ENCODE measurements at regions not wholly inside any gene's neighbourhood (a gene's known extent, or its start where the extent isn't known, plus 50 kb on each side); places are given as distances from the start of the nearest gene placed in this dataset.
"Not testable (repeated sequence)": the region's sequence is repeated elsewhere in the genome, so short reads cannot be mapped to it uniquely, and the experiment has no call there.

GRCh38 chr9:71587576-71588362, 180.5 kb downstream of the CEMIP2 start:
- peak; percentile 64 for DNase-seq

GRCh38 chr9:71583792-71584191, 184.5 kb downstream of the CEMIP2 start:
- DNase-seq = no peak

GRCh38 chr9:71582347-71582746, 186.0 kb downstream of the CEMIP2 start:
- DNase-seq = no peak

GRCh38 chr9:71581101-71581500, 187.2 kb downstream of the CEMIP2 start:
- no peak for DNase-seq

- DNase-seq = no peak
Observed at GRCh38 chr9:71571186-71571585, 197.1 kb downstream of the CEMIP2 start.

GRCh38 chr9:71567890-71568289, 200.4 kb downstream of the CEMIP2 start:
- DNase-seq = no peak

GRCh38 chr9:71562140-71562539, 206.2 kb downstream of the CEMIP2 start:
- no peak for DNase-seq

DNA sequence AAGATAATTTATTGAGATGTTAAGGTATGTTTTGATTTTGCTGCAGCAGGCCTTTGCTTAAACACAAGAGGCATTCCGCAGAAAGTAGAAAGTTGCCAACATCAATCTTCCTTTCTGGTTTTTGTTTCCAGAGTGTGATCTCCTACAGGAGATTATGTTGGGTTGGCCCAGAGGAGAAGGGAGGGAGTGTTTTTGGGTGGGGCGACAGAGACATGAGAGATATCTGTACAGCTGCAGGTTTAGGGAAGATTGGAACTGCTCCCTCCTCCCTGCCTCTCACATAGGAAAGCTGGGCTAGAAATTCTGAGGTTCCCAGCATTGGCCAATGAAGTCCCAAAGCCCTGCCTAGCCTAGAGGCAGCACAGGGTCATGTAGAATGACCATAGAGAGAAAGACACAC, 211.0 kb downstream of the CEMIP2 start:
- no peak for DNase-seq

- DNase-seq = peak; percentile 68
Observed at GRCh38 chr9:71552480-71552879, 215.8 kb downstream of the CEMIP2 start.

- DNase-seq = no peak
Observed at GRCh38 chr9:71549023-71549422, 219.3 kb downstream of the CEMIP2 start.

DNA sequence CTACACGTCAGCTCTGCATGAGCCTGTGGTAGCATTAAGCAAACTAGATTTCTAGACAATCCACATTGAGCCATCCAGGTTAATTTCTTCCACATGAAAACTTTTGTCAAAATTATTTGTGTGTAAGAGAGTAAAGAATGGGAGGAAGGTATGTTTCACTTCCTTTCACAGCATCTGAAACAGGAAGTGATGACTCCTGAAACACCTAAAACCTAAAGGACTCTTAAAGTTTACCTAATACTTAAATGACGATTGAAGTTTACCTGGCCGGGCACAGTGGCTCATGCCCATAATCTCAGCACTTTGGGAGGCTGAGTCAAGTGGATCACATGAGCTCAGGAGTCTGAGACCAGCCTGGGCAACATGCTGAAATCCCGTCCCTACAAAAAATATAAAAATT, 223.8 kb downstream of the CEMIP2 start:
- DNase-seq = no peak

GRCh38 chr9:71541436-71541835, 226.9 kb downstream of the CEMIP2 start:
- DNase-seq = no peak

GRCh38 chr9:71524996-71525580, 243.2 kb downstream of the CEMIP2 start:
- DNase-seq = no peak

DNA sequence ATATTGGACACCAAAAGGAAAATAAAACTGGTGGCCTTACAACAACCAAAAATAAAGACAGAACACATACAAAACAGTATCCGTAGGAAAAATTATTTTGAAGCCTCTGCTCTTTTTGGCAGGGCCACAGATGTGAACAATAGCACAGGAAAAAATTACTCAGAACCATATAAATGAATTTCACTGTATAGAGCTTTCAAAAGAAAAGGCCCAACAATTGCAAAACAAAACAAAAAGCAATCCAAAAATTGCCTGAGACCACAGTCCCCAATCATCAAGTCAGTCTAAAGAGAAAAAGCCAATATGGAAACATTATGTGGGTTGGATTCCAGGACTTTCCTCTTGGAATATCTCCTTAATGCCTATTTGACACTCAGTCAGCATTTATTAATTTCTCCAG, 243.8 kb downstream of the CEMIP2 start:
- DNase-seq = no peak

GRCh38 chr9:71521132-71521531, 247.2 kb downstream of the CEMIP2 start:
- DNase-seq = no peak

GRCh38 chr9:71519098-71519696, 249.1 kb downstream of the CEMIP2 start:
- DNase-seq = no peak

DNA sequence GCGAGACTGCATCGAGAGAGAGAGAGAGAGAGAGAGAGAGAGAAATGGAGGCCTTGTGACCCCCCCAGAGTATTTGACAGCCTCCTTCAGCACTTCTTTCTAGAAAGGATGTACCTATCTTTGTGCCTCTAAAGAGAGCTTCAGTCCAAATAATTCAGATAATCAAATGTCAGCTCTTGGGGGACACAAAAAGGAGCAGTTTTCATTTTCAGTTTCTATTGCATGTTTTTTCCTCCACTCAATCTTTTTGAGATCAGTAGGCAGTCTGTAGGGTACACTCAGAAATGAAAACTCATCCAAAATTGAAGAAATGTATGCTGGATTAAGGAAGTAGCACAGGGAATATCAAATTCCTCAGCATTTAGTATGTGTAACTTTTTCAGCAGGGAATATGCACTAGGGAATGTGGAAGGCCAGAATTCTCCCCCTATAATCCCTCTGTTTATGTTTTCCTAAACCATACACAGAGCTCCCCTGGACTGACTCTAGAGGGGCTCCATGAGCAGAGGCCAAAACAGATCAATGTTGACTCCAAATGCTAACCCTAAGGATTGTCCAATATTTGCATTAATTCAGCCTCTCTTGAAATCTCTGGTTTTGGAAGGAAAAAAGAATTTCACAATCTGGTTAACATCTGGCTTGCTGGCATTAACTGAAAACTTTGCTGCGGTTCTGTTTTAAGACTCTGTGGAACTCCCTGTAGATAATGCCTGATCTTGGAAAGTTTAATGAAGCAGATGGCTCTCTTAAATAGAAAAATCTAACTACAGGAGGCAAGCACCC, 250.1 kb downstream of the CEMIP2 start:
- no peak for DNase-seq

DNA sequence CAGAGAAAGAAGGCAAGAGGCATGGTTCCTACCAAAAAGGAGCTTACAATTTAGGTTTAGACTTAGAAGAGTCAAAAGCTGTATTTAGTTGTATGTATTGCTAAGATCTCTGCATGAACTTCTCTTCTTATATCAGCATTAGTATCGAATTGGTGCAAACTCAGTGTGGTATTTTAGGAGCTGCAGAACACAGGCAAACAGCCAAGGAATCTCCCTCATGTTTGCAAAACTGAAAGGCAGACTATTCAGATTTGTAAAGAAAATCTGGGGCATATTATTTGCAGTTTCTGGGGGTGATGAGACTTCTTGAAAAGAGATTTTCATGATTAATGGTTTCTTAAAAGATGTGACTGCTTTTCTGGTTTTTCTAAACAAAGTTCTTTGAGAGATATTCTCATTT, 252.7 kb downstream of the CEMIP2 start:
- no peak for DNase-seq

GRCh38 chr9:71515107-71515506, 253.2 kb downstream of the CEMIP2 start:
- DNase-seq = no peak

- DNase-seq = no peak
Observed at GRCh38 chr9:71514344-71514975, 253.9 kb downstream of the CEMIP2 start.

DNA sequence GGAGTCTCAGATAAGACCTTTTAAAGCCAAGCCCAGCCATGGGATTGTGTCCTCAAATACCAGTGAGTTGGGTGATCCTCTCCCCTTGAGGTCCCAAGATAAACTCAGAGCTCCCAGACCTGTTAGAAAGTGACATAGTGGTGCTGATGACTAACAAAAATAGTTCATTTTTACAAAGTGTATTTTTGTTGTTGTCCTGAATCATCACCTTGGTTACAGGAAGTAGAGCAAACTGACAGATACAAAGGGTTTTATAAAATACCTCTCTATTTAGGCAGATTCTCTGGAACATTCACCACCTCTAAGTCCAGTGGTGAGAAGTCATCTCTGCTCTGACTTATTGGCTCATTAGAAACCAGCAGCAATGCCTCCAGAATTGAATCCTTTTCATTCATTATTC, 259.3 kb downstream of the CEMIP2 start:
- DNase-seq = no peak

DNA sequence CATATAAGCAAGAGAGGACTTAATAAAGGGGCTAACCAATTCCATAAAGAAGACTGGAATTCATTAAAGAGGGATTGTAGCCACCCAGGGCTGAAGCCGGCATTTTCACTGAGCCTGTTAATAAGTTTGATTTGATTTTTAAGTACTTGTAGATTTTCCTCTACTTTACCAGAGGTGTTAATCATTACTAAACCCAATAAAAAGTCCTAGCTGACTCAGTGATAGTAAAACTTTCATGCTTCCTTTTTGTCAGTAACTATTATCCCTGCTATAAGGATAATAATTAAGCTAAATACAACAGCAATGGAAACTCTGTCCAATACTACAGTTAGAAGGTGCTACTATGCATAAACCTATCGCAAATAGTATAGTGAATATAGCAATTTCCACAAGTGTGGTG, 260.2 kb downstream of the CEMIP2 start:
- DNase-seq = not testable (repeated sequence)

GRCh38 chr9:71506821-71507220, 261.5 kb downstream of the CEMIP2 start:
- no peak for DNase-seq
